HUDEP-2 (cell line): ENCODE measurements at regions not wholly inside any gene's neighbourhood (a gene's known extent, or its start where the extent isn't known, plus 50 kb on each side); places are given as distances from the start of the nearest gene placed in this dataset.
"Not testable (repeated sequence)": the region's sequence is repeated elsewhere in the genome, so short reads cannot be mapped to it uniquely, and the experiment has no call there.

Experiments used
- DNase-seq, 76 experiments: peaks; one replicate each; lab custom pipeline; 2025; ENCODE audit not compliant: unreplicated experiment in 76 of 76; lab: John Stamatoyannopoulos, UW

DNA sequence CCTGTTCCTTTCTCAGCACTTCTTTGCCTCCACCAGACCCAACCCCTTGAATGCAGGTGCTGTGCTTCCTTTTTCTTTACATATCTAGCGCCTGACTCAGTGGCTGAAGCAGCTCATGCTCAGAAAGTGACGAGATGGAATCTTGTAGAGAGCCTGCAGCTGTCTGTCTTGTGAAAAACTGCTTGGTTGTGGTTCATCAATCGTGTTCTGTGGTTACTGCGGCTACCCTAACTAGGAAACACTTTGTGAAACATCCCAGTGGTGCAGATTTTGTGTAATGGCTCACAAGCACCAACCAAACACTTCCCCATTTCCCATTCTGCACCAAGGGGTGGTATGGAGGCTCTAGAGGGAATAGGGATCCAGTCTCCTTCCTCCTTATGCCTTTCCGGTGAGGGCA lies 307.2 kb upstream of the MMADHC start:
- DNase-seq: no peak

DNA sequence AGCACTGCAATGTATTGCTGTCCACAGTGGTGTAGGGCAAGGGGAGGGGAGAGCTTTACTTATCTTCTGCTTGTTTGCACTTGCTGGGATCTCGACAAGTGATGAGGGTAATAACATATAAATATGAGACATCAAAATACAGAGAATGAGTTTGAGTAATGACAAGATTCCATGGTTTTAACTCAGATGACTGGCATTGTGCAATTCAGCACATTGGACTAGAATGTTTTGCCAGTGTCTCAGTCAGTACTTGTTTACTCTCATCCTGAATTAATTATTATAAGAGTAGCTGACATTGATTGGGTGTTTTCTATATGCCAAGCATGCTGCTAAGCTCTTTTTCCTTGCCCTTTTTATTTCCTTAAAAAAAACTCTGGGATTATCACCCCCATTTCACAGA lies 306.7 kb upstream of the MMADHC start:
- no peak for DNase-seq

DNA sequence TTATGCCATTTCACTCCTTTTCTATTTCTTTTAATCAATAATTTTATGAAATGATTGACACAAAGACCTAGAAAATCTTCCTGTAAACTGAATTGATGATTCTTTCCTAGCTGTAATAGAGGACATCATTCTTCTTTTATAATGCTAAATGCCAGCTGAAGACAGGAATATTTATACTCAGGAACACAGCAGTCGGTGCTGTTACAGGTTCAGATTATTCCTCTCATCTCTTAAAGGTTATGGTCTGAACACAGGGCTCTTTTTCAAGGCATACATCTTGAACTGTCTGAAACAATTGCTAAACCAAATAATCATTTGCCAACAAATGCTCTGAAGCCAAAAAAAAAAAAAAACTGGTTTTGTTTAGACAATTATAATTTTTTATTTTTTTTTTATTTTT lies 305.0 kb upstream of the MMADHC start:
- DNase-seq: no peak

DNA sequence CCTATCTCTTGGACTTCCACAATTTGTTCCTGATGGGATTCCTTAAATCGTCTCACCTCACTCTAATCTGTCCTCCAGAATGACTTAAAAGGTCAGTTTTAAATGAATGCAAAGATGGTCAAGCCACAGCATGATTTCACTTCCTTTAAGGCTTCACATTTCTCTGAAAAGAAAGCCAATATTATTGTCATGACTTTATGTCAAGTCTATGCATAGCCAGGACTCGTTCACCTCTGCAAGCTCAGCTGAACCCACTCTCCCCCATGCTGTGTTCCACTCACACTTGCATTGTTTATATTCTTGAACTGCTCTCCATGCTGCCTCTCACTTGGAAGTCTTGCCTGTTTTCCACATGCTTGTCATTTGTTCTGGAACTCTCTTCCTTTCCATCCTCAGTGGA lies 298.4 kb upstream of the MMADHC start:
- no peak for DNase-seq

DNA sequence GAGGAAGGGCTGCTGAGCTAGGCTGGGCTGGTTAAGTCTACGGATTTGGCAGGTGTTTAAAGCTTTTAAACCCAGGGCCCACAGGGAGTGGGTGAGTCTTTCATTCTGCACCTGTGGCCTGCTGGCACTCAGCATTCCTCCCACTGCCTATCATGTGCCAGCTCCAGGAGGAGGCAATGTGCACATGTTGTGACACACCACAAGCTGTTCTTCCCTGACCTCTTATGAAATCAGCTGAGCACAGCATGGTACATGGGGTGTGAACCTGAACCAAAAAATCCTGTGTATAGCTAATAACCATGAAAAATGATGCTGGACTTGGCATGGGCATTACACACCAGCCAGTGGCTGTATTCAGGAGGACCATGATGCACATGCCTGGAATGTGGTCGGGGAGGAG lies 297.9 kb upstream of the MMADHC start:
- no peak for DNase-seq

DNA sequence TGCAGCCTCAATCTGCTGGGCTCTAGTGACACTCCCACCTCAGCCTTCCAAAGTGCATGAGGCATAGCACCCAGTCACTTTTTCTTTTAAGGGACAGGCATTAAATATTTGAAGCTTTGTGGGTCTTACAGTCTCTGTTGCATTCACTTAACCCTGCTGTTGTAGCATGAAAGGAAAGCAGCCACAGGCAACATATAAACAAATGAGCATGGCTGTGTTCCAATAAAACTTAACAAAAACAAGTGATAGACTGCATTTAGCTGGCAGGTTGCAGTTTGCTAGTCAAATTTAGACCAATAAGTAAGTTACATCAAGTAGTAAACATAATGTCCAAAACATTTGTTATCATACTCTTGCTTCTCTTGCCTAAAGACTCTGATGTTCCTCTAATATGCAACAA lies 297.3 kb upstream of the MMADHC start:
- no peak for DNase-seq

DNA sequence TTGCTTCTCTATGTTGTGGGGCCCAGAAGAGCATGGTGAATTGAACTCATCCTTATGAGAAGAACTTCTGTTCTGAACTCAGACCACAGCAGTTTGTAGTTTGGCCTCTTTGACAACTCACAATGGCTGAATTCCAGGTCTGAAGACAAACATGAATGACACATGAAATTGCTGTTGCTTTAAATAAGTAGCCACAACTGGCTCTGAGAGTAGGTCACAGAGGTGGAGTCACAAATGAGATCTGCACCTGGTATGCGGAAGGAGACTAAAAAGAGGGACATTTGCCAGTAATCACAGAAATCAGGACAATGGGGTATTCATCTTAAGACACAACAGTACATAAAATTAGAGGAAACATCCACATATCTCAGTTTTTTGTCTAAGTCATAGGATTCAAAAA lies 290.3 kb upstream of the MMADHC start:
- DNase-seq: no peak

DNA sequence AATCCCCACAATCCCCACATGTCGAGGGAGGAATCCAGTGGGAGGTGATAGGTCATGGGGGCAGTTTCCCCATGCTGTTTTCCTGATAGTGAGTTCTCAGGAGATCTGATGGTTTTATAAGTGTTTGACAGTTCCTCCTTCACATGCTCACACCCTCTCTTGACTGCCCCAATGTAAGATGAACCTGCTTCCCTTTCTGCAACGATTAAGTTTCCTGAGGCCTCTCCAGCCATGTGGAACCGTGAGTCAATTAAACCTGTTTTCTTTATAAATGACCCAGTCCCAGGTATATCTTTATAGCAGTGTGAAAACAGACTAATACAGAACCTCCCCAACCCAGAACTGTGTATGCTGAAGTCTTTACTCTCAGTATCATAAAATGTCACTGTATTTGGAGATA lies 289.5 kb upstream of the MMADHC start:
- no peak for DNase-seq

DNA sequence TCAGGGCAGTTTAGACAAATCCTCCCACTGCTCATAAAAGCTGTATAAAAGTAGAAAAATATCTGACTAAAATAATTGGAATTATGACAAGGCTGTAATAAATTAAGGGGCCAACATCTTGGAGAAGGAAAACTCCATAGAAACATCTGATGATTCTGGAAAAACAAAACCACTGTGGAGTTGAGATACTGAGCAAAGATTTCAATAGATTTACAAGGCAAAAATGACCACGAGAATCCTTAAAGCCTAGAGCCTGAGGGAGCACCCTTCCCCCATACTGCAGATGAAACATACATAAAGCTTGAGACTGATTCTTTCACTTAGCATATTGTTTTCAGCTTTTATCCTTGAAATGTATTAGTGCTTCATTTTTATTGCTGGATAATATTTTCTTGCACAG lies 286.4 kb upstream of the MMADHC start:
- DNase-seq: no peak

DNA sequence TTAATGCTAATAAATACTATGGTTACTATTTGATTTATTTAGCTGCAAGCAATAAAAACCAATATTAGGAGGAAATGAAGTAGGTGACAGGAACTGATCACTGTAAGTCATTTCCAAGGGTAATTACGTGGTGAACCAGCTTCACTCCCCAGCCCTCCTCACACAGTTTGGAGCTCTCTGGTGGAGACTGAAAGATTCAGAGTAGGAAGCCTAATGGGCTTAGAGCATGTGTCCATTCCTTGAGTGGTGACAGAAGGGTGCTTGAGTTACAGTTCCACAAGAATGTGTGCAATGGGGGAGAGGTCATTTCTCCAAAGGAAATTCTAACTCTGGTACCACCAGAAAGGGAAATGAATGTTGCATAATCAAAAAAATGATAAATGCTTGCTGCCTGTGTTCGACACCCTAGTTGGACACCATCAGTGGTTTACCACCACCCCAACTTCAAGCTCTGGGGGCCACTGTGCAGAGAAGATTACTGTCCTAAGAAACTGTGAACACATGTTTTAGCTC lies 285.1 kb upstream of the MMADHC start:
- no peak for DNase-seq

DNA sequence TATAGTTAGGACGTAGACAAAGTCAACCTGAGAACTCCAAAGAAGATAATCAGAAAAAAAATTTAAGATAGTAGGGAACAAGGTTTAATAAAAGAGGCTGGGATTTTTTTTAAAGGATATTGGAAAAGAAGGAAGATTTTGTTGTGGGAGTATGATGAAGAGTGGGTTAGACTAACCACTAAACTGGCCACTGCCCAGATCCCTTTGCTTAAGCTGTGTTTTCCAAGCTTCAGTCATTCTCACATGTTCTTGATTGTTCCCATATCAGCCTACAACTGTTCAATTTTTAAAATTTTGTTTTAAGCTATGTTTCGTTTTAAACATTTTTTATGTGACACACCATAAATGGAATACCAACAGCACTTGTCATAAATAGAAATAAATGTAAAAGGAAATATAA lies 284.5 kb upstream of the MMADHC start:
- no peak for DNase-seq

DNA sequence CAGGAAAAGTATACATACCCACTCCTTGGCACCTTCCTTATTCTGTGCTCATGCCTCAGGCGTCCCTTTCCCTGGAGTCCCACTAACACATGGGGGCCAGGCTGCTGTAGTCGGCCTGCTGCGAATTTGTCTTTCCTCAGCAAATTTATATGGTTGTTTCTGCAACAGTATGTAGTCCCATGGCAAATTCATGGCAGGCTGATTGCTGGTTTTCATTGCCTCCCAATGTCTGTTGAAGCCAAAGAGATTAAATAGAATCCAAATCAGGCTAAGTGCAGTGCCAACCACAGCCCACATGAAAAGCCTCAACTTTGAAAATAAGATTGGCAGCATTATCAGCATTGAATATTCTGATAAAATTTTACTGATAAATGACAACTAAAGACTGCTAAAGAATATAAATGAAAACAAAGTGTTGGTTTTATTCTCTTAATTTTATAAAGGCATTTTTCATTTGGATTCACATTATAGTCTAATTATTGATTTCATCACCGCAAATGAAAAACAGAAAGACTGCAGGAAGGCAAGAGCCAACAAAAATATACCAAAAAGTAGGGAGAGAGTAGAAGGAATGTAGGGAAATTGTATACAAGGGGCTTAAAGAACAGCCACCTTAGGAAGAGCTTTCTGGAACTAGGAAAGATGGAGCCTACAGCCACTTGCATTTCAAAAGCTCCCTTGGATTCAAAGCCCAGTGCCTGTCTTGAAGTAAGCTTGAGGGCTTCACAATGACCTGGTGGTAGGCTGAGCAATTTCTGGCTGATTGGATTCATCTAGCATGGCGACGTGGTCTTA lies 283.7 kb upstream of the MMADHC start:
- DNase-seq: peak in 1 of 76 experiments; percentile 1

DNA sequence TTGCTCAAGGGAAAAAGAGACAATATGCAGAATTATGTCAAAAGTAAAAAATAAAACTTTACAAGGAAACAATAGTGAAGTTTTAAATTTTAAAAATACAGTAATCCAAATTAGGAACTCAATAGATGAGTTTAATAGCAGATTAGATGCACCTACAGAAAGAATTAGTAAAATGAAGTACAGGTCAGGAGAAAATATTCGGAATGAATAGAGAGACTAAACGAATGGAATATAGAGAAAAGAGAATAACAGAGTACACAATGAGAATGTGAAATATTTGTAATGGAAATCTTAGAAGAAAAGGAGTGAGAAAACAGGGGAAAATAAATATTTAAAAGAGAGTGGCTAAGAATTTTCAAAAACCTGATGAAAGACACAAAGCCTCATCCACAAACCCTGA lies 275.7 kb upstream of the MMADHC start:
- no peak for DNase-seq

DNA sequence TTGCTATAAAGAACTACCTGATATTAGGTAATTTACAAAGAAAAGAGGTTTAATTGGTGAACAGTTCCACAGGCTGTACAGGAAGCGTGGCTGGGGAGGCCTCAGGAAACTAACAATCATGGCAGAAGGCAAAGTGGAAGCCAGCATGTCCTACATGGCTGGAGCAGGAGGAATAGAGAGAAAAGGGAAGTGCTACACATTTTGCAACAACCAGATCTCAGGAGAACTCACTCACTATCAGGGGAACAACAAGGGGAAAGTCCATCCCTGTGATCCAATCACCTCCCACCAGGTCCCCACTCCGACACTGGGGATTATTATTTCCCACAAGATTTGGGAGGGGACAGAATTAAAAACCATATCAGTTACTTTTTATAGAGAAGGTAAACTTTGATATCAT lies 273.5 kb upstream of the MMADHC start:
- DNase-seq: no peak

DNA sequence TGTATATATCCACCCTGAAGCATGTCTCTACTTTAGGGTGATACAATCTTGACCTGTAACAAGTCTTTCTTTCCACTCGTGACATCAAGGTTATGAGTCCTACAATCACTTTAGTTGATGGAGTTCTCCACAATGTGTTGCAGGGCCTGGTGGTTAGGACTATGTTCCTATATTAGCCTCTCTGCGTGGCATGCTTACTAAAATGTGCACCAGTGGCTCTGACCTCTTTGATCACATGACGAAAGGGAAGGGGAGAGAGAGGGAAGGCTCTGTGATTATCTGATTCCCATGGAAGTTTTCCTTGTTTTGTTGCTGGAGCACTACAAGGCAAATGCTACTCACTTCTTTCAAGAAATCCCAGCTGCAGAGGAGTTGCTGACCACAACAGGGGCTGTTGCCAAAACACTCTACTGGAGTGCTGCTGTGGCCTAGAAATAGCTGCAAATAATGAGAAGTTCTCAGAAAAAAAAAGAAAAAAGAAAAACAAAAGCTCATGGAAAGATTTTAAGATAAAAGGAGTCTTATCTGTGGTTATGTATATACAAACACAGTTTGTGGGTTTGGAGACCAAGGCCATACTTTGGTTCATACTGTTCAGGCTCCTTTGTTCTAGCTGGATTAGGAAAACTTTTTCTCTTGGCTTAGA lies 272.8 kb upstream of the MMADHC start:
- no peak for DNase-seq

DNA sequence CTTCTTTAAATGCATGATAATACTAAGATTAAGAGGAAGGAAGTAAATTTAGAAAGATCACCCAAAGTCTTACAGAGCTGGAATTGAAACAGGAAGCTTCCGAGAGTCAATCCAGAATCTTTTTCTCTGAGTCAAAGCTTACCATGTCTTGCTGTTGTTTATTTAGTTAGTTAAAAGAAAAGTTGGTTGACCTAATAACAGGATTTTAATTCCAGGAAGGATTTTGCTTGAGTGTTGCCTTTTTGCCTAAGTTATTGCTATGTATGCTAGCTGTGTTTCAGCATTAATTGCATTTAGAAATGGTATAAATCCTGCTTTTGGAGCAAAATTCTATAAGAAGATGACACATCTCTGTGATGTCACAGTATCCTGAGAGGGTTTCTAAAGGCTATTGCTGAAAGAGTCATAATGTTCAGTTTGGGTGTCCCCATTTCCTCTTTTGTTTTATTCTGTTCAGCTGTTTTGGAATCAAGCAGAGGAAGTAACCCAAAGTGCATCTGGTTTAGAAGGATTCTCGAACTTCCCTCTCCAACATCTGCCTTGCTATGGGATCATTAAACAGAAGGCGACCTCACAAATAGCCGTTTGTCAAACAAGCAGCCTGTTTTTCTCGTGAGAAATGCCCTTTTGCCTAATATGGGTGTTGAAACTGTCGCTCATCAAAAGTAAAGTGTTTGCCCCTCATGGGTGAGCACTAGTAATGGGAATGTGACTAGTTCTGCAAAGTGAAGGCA lies 271.5 kb upstream of the MMADHC start:
- no peak for DNase-seq

DNA sequence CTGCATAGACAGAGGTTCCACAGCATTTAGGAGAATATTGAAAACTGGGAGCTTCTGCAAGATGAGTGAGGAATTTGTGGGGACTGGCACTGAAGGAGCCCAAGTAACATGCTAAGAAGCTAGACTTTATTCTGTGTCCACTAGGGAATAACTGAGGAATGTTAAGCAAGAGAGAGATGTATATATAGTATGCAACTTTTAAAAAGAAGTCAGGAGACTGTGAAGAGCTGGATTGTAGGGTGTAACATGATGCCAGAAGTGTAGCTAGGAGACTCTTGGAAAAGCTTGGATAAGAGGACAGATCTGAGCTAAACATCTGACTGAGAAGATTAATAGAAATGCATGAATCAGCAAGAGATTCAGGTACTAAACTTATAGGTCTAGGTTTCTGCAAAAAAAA lies 270.6 kb upstream of the MMADHC start:
- no peak for DNase-seq

DNA sequence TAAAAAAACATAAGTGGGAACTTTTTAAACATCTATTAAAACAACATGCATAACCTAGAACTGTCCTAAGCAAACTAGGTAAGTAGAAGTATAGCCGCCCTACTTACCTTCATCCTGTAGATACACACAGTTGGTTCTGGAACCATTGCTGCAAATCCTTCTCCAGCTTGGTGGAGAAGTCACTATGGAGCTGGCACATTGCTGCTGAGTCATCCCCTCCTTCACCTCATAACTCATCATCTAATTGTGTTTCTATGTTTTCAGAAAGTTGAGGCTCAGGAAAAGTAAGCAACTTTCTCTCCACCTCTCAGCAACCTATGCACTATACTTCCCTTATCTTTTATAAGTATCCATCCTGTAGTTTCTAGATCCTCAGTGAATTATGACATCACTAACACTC lies 269.8 kb upstream of the MMADHC start:
- DNase-seq: no peak

DNA sequence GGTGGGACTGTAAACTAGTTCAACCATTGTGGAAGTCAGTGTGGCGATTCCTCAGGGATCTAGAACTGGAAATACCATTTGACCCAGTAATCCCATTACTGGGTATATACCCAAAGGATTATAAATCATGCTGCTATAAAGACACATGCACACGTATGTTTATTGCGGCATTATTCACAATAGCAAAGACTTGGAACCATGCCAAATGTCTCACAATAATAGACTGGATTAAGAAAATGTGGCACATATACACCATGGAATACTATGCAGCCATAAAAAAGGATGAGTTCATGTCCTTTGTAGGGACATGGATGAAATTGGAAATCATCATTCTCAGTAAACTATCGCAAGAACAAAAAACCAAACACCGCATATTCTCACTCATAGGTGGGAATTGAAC lies 268.3 kb upstream of the MMADHC start:
- DNase-seq: not testable (repeated sequence)

DNA sequence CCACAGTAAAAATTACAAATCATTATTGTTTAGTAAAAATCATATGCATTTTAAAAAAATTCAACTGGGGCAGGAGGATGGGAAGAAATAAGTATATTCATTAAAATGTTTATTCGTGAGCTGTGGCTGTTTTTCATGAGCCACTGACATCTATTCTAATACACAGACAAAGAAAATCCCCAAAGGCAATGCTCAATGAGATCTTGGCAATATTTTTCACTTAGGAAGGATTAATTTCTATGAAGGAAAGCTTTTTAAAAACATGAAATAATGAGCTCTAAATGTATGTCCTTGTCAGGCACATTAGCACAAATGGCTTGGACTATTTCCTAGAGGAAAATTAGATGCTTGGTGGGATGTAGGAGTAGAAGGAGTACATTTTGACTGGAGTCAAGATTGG lies 262.0 kb upstream of the MMADHC start:
- no peak for DNase-seq

DNA sequence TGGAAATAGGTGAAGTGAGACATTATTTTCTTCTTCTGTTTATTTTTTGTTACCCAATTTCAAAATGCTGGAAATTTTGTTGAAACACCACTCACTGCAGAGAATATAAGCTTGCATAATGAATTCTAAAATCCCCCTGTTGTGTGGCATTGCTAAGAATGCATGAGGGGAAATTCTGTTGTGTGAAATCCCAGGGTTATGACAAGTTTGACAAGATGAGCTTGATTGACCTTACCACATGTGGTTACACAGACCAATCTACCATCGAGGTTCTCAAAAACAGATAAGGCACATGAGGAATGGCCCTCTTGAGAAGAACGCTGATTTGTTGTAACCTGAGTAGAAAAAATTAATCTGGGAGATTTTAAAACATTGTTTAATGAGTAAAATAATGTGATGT lies 261.6 kb upstream of the MMADHC start:
- no peak for DNase-seq

DNA sequence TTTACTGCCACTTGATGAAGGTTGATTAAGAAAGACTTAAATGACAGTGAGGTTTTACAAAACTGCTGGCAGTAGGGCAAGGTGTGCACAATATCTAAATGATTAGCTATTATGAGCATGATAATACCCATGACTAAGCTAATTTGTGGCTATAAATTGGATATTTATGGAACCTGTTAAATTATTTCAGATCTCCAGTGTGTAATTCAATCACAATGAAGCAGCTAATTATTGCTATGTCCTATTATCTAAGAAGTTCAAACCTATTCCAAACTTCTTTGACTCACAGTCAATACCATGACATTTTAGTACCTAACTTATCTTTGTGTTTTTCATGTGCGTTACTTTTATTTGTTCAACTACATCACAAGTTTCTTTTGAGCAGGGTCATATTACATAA lies 253.8 kb upstream of the MMADHC start:
- no peak for DNase-seq
